Motor neuron (in vitro differentiated cells): ENCODE measurements at regions not wholly inside any gene's neighbourhood (a gene's known extent, or its start where the extent isn't known, plus 50 kb on each side); places are given as distances from the start of the nearest gene placed in this dataset.
A peak's percentile ranks its signal among the peaks of the same experiment; 100 is the strongest.

Source experiments
- ATAC-seq, 8 experiments: fragments of 200-7000 bp; cut with Tn5 transposase; replicated peaks in 6 of 8; 2 replicates each; pipeline ENCODE4 v1.8.0; 2021; ENCODE audit warnings: mild to moderate bottlenecking in 8 of 8, moderate library complexity in 8 of 8
- H3K27ac ChIP-seq, 2 donors: fragments of 250-450 bp; sonication (Bioruptor Pico); 2 replicates each; pipeline ENCODE4 v1.9.0; 2021; ENCODE audit warnings: antibody characterized with exemption in 2 of 2, mild to moderate bottlenecking in 2 of 2, moderate library complexity in 1 of 2
- H3K4me1 ChIP-seq, 2 donors: fragments of 250-450 bp; sonication (Bioruptor Pico); replicated peaks in 1 of 2; 2 replicates each; pipeline ENCODE4 v1.6.1; 2021; ENCODE audit warnings: antibody characterized with exemption in 2 of 2, mild to moderate bottlenecking in 2 of 2, moderate library complexity in 1 of 2
- H3K4me3 ChIP-seq, 5 donors: fragments of 250-450 bp; sonication (Bioruptor Pico); 2 replicates each; pipeline ENCODE4 v1.9.0; 2021; ENCODE audit warnings: antibody characterized with exemption in 5 of 5, mild to moderate bottlenecking in 5 of 5, moderate library complexity in 4 of 5
- WGBS, 10 experiments: fragments of 450-650 bp; shearing (Covaris generic); methylation state at CpG; one replicate each; pipeline ENCODE4 v1.0.0; 2022; 5-methylcytosine and 5-hydroxymethylcytosine counted together
- in situ Hi-C, 9 experiments: fragments of 400-800 bp; cut with MboI; loops; one replicate each; pipeline ENCODE4 v1.15.0; 2021; ENCODE audit warnings: low sequenced_read_pairs in 9 of 9, low pct_unique_long_range_greater_than_20kb in 2 of 9; ENCODE audit not compliant: unreplicated experiment in 9 of 9

GRCh38 chr11:81071606-81072005 is 1630.8 kb upstream of the TENM4 start:
- peak in 1 of 8 experiments; percentile 23 for ATAC-seq
- Histone ChIP-seq H3K4me1 (peaks cover 7 to 21% of the 10 kb centered on the region in 2 donors), H3K4me3 (no peak overlapping the region), H3K27ac (no peak overlapping the region)
- in situ Hi-C loops, result no loop called here
- 20 to 100% (median 76%) methylated on average over 2 to 5 of the region's 5 CpGs; no CpG with 5 or more reads in 2 of the 10 experiments for WGBS, 10 experiments

DNA sequence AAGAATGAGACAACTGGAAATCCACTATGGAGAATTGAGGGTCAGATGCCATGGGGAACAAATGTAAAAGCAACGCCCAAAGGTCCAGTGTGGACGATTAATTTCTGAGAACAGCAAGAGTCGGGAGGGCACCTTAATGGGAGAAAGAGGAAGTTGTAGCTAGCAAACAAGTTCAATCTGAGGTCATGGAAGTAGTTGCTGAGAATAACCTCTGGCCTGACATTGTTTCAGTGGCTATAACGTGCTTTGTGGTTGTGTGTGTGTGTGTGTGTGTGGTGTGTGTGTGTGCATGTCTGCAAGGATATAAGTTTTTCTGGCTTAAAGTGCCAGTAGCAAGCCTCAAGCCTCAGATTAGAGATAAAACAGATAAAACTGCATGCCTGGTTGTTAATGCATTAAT is 1630.1 kb upstream of the TENM4 start:
- H3K4me1 ChIP-seq, result peaks cover 7 to 21% of the 10 kb centered on the region in 2 donors
- ATAC-seq, result no peak
- WGBS, 10 experiments, result 0 to 60% (median 28%) methylated on average over 1 to 4 of the region's 4 CpGs; no CpG with 5 or more reads in 4 of the 10 experiments
- H3K4me3 ChIP-seq, result no peak overlapping the region
- in situ Hi-C loops, result no loop called here
- H3K27ac ChIP-seq, result no peak overlapping the region

DNA sequence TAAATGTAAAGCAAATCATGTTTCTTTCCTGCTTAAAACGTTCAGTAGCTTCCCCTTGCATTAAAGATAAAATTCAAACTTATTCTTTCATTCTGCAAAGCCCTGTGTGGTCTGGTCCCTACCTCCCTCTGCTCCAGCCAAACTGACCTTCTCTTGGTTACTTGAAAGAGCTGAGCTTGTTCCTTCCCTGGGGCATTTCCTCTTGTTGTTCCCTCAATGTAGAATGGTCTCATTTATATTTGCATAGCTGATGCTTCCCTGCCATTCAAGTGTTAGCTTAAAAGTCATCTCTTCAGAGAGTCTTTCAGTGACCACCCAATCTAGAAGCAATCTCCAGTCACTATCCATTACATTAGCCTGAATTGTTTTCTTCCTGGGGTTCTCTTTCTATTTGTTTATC is 1618.5 kb upstream of the TENM4 start:
- ATAC-seq, result peak in 1 of 8 experiments; percentile 31
- Histone ChIP-seq H3K4me1 (no peaks in the 10 kb centered on the region), H3K4me3 (no peak overlapping the region), H3K27ac (no peak overlapping the region)
- in situ Hi-C loops, result no loop called here
- WGBS, 10 experiments, result 0 to 29% (median 8%) methylated on average over 1 of the region's 1 CpG; no CpG with 5 or more reads in 3 of the 10 experiments

DNA sequence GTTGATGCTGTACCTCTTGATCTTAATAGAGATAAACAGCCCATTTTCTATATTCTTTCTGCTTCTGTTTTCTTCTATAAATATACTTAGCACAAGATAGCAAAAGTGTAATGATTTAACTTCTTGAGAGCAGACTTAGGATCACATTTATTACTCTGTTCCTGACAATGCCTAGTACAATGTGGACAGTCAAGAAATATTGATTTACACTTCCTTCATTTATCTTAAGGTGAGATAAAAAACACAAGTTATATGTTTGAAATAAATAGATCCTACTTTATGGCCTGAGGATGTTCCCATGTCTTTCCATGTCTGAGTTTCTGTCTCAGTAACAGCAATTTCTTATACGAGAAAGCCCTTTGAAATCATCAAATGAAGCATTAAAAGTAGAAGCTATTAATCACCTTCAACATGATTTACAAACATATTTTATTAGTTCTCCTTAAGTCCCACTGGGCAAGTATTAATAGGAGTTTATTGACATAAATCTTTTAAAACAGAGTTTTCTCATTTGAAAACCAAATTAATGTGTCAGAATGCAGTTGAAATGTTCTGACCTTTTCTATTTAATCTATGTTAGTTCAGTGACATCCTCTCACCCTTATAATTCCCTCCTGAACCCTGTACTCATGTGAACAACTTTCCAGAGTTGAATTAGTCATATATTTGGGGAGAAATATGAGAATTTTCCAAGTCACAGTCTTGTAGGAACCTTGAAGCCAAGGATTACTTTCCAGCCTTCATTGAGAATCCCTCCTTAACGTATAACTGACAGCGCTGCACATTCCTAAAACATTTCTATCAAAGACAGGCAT is 1611.7 kb upstream of the TENM4 start:
- Histone ChIP-seq H3K4me1 (peaks cover 0 to 13% of the 10 kb centered on the region in 2 donors), H3K4me3 (no peak overlapping the region), H3K27ac (no peak overlapping the region)
- ATAC-seq, result peak in 4 of 8 experiments; percentile 21 to 78 (median 57)
- in situ Hi-C loops, result no loop called here
- WGBS, 10 experiments, result 0 to 63% (median 47%) methylated on average over 1 to 3 of the region's 3 CpGs; no CpG with 5 or more reads in 2 of the 10 experiments

GRCh38 chr11:81039916-81040524 is 1599.2 kb upstream of the TENM4 start:
- H3K4me1 ChIP-seq, result no peaks in the 10 kb centered on the region
- no peak overlapping the region for H3K4me3 ChIP-seq
- 0 to 100% (median 40%) methylated on average over 1 to 2 of the region's 2 CpGs; no CpG with 5 or more reads in 5 of the 10 experiments for WGBS, 10 experiments
- in situ Hi-C loops, result no loop called here
- no peak for ATAC-seq
- no peak overlapping the region for H3K27ac ChIP-seq

- no peak for ATAC-seq
- Histone ChIP-seq H3K4me3 (no peak overlapping the region), H3K27ac (no peak overlapping the region), H3K4me1 (no peaks in the 10 kb centered on the region)
- in situ Hi-C loops, result no loop called here
- 48 to 100% (median 87%) methylated on average over 1 to 3 of the region's 3 CpGs for WGBS, 10 experiments
These were observed 1595.5 kb upstream of the TENM4 start for GRCh38 chr11:81036168-81036870.

DNA sequence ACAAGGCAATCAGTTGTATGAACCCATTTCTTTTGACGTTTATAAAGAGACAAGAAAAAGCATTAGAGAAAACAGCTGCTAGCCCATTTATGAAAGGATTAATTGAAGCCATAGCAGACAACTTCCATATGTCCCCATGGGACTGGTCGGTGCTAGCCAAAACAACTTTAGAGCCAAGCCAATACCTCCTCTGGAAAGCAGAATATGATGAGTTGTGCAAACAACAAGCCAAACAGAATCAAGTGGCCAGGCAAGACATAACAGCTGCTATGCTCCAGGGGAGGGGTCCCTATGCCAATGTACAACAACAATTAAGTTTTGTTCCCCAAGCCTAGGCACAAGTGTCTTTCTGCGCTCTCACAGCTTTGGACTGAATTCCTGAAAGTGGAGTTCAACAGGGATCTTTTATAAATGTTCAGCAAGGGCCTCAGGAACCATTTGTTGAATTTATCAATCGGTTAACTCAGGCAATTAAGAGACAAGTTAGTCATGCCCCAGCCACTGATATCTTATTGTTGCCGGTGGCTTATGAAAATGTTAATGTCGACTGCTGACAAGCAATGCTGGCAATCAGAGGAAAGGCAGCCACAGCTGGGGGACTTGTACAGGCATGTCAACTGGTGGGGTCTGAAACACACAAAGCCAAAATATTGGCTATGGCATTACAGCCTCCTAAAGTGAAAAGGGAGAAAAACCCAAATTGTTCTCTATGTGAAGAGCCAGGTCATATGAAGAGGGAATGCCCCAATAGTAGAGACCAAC is 1593.1 kb upstream of the TENM4 start:
- in situ Hi-C loops, result no loop called here
- Histone ChIP-seq H3K4me3 (no peak overlapping the region), H3K27ac (no peak overlapping the region), H3K4me1 (no peaks in the 10 kb centered on the region)
- 13 to 92% (median 62%) methylated on average over 1 to 5 of the region's 6 CpGs; no CpG with 5 or more reads in 1 of the 10 experiments for WGBS, 10 experiments
- peak in 1 of 8 experiments; percentile 34 for ATAC-seq

- in situ Hi-C loops, result no loop called here
- no peak for ATAC-seq
- WGBS, 10 experiments, result 50 to 100% (median 89%) methylated on average over 1 to 10 of the region's 10 CpGs; no CpG with 5 or more reads in 1 of the 10 experiments
- Histone ChIP-seq H3K27ac (no peak overlapping the region), H3K4me1 (peaks cover 0 to 3% of the 10 kb centered on the region in 2 donors), H3K4me3 (no peak overlapping the region)
These were observed 1592.1 kb upstream of the TENM4 start for GRCh38 chr11:81032906-81033305.

DNA sequence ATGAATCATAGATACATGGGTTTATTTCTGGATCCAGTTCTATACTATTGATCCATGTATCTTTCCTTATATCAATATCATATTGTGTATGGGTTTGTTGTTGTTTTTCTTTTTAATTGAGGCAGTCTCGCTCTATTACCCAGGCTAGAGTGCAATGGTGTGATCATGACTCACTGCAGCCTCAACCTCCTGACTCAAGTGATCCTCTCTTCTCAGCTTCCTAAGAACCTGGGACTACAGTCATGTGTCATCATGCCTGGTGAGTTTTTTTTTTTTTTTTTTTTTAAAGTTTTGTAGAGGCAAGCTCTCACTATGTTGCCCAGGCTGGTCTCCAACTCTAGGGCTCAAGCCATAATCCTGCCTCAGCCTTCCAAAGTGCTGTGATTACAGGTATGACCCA is 1589.4 kb upstream of the TENM4 start:
- no peak for ATAC-seq
- in situ Hi-C loops, result no loop called here
- Histone ChIP-seq H3K4me3 (no peak overlapping the region), H3K27ac (no peak overlapping the region), H3K4me1 (peaks cover 0 to 7% of the 10 kb centered on the region in 2 donors)
- WGBS, 10 experiments, result 25 to 100% (median 81%) methylated on average over 1 of the region's 1 CpG; no CpG with 5 or more reads in 2 of the 10 experiments

- in situ Hi-C loops, result no loop called here
- 60 to 100% (median 88%) methylated on average over 1 of the region's 1 CpG; no CpG with 5 or more reads in 2 of the 10 experiments for WGBS, 10 experiments
- no peak overlapping the region for H3K4me3 ChIP-seq
- ATAC-seq, result peak in 3 of 8 experiments; percentile 67 to 81 (median 78)
- H3K4me1 ChIP-seq, result peaks cover 0 to 7% of the 10 kb centered on the region in 2 donors
- no peak overlapping the region for H3K27ac ChIP-seq
These were observed 1585.2 kb upstream of the TENM4 start for GRCh38 chr11:81026032-81026431.

GRCh38 chr11:81022057-81022456 is 1581.2 kb upstream of the TENM4 start:
- ATAC-seq, result peak in 1 of 8 experiments; percentile 92
- Histone ChIP-seq H3K4me1 (peaks cover 0 to 5% of the 10 kb centered on the region in 2 donors), H3K4me3 (no peak overlapping the region), H3K27ac (no peak overlapping the region)
- in situ Hi-C loops, result no loop called here
- WGBS, 10 experiments, result 0 to 100% (median 60%) methylated on average over 1 of the region's 1 CpG

DNA sequence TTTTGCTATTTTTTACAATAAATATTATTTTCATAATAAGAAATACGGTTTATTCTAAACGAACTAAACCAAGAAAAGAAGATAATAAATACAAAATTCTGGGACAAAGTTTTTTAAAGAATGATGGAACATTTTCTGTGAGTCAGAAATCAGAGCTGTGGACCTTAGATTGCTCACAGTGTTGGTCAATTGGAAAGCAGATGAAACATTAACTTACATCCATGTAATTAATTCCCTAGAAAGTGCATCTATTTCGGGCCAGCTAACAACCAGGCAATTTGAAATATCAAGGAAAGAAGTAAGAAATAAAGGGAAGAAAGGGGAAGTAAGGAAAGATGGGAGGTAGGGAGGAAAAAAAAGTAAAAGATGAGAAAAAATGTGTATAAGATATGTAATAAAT is 1569.8 kb upstream of the TENM4 start:
- no peak for ATAC-seq
- H3K27ac ChIP-seq, result no peak overlapping the region
- H3K4me1 ChIP-seq, result peaks cover 0 to 7% of the 10 kb centered on the region in 2 donors
- in situ Hi-C loops, result no loop called here
- no peak overlapping the region for H3K4me3 ChIP-seq
- WGBS, 10 experiments, result 60 to 100% (median 89%) methylated on average over 2 to 3 of the region's 3 CpGs
